ENCODE measurements at regions not wholly inside any gene's neighbourhood (a gene's known extent, or its start where the extent isn't known, plus 50 kb on each side); places are given as distances from the start of the nearest gene placed in this dataset.
"Not testable (repeated sequence)": the region's sequence is repeated elsewhere in the genome, so short reads cannot be mapped to it uniquely, and the experiment has no call there.

DNA sequence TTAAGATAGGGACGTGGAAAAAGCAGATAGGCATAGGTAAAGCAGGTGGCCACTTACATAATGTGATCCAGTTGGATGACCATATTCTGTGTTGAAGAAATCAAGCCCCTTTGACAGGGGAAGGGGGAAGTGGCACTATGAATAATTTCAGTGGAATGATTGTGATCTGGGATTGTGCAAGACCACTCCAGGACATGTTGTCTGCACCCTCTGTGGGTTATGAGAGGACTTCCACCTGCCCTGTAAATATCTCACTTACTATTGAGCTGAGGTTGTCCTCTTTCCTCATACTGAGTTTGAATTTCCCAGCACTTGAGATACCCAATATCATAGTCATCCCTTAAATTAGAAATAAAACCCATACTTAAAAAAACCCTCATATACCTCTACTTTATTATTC is 220.7 kb downstream of the IRS1 start:
- DNase-seq (ENCODE audit: low spot score) = no peak

DNA sequence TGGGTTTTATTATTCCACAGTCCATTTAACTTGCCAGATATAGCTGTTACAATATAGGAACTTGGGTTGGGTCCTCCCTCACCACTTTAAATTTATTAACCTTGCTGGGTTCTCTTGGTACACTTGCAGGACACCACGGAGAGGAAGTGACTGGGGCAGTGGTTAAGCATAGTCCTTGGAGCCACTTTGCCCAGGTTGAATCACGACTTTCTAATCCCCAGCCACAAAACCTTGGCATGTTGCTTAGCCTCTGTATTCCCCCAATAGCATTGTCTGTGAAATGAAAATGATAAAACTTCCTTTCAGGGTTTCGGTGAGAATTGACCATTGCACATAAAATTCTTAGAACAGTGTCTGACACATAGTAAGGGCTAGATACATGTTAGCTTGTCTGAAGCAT is 221.2 kb downstream of the IRS1 start:
- no peak for DNase-seq (ENCODE audit: low spot score)

DNA sequence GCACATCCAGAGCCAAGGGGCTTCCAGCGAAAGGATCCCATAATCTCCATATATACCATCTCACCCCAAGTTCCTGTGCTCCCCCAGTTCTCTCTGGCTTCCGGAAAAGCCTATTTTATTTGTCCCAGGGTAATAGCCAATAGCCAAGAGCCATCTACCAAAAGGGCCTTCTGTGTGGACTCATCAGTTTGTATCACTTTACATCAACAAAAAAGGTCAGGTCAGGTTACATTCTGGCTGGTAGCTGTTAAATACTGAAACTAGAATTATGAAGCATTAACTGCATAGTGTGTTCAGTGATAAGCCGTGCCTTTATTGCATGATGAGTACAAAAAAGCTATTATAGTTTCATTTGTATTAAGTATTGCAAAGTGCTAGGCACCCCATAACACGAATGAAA is 223.7 kb downstream of the IRS1 start:
- DNase-seq (ENCODE audit: low spot score) = no peak

DNA sequence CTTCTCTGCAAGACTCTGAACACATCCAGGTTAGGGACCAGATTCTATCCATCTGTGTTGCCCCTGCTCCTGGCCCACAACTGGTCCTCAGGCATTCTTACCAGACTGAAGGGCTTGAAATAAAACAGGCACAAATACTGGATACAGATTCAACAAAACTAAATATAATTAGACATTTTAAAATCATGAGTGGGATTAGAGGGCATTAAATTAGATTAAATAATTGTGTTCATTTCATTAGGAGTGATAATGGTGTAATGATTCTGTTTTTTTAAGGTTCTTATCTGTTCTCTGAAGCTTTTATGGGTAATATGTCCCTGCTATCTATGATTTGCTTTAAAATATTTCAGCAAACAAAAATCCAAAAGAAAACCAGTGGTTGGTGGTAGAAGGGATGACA is 226.5 kb downstream of the IRS1 start:
- no peak for DNase-seq (ENCODE audit: low spot score)

DNA sequence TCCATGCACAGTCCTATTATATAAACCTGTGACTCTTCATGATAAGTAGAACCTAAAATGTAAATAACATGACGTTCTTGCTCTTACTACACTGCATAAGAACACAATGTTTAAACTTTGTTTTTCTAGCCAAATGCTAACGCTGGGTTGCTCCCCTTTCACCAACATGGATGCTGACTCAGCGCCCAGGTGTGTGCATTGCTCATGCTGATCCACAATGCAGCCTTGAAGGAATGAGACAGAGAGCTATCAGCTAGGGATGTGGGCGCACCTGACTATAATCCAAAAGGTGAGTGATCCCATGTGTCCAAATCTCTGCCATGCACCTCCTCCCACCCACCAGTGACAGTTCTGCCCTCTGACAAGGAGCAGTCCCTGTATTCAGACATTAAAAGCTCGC is 235.0 kb downstream of the IRS1 start:
- DNase-seq (ENCODE audit: low spot score) = no peak

DNA sequence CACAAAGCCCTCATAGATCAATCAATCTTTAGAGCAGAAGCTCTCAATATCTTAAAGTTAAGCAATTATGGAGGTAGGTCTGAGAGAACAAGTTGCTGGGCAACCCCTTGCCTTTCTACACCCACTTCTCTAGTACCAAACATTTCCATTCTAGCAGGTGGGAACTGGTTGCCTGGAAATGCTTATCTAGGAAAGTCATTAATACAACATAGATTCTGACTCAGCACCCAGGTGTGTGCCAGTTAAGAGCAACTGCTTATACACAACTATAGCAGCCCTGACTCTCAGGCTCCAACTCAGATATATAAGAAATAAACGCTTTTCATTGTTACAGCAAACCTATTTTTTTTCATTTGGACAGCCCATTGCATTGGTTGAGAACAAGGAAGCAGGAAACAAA is 237.7 kb downstream of the IRS1 start:
- no peak for DNase-seq (ENCODE audit: low spot score)

DNA sequence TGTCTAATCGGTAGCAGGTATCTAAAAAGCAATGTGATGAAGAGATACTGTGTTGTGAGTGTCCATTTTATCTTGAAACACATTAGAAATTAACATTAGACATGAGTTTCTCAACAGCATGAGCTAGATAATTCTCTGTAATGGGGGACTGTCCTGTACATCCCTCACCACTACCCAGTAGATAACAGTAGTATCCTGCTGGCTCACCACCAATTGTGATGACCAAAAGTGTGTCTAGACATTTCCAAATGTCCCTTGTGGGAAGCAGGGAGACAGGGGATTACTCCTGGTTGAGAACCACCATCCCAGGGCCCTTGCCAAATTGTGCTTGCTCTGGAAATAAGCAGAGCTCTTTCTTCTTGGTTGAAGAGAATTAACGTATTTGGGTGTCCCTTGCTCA is 239.3 kb downstream of the IRS1 start:
- DNase-seq (ENCODE audit: low spot score) = no peak

DNA sequence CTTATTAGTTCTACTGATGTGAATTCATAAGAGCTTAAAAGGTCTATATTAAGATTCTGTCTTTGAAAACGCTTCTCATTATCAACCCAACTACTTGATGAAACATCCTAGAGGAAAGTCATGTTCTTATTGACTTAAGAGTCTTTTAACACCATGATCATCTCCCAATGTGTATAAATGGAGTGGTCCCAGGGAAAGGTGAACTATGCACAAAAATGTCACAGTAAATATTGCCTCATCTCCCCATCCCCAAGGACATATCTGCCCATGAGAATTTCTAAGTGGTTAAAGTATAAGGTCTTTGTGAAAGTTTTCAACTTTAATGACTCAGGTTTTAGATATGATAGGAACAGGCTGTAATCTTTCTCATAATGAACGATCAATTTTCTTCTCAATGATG is 240.1 kb downstream of the IRS1 start:
- no peak for DNase-seq (ENCODE audit: low spot score)

DNA sequence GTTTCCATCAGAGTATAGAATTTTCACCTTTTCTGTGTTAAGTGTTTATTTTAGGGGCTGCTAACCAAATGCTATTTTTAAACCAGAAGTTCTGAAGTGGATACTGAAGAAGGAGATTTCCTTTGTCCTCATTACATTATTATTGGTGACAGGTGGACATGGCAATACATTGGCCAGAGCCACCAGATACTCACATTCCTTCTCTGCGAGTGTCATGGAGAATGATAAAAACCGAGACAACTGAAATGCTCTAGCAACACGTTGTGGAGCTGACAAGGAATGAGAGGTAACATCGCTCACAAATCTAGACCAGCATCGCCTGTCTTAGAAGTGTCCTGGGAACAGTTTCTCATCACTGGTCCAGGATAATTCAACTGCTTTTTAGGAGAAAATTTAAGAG is 241.2 kb downstream of the IRS1 start:
- DNase-seq (ENCODE audit: low spot score) = no peak

DNA sequence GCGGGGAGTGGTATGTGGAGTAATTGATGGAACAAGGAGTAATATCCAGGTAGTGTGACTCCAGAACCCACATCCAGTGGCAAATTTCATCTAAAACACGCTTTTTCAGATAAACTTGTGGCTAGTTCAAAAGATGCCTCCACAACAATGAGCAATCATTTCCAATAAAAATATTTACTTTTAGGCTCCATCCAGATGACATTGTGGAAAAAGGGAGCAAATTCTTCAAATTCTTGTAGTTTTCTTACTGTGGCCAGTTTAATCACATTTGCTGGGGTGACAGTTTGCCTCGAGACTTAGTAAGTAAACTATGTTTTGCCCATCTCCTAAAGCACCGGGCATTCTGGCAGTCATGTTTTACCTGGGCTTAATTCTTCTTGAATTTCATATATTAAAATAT is 243.6 kb downstream of the IRS1 start:
- no peak for DNase-seq (ENCODE audit: low spot score)

DNA sequence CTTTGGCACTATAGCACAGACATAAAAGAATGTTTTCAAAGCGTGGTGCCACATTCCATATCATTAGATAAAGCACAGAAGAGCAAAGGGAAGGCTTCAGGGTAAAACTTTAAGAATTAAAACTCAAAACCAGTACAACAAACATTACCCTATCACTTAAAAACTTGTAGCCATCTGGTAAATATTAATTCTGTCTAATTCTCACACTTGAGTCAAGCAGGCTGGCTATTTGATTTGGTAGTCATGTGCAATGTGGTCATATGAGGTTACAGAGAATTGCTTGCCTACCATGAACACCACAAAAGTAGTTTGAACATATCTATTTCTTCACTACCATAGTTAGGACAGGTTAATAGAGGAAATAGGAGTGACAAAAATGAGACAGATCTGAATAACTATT is 244.9 kb downstream of the IRS1 start:
- DNase-seq (ENCODE audit: low spot score) = no peak

DNA sequence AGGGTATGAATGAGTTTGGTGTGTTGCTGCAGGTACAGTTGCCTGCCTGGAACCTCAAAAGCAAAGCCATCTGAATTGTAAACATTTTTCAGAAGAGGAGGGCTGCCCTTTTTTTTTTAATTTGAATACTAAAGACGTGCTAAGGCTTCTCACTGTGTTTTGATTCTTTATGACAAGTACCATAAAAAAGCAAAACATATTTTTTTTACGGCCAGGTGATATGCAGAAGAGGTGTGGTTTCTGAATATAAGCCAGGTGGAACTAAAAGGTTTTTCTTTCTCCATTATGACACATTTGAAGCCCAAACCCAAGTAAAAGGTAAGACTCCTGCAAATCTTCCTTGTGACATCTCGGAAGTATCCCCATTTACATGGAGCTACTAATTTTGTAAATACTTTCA is 246.3 kb downstream of the IRS1 start:
- no peak for DNase-seq (ENCODE audit: low spot score)

DNA sequence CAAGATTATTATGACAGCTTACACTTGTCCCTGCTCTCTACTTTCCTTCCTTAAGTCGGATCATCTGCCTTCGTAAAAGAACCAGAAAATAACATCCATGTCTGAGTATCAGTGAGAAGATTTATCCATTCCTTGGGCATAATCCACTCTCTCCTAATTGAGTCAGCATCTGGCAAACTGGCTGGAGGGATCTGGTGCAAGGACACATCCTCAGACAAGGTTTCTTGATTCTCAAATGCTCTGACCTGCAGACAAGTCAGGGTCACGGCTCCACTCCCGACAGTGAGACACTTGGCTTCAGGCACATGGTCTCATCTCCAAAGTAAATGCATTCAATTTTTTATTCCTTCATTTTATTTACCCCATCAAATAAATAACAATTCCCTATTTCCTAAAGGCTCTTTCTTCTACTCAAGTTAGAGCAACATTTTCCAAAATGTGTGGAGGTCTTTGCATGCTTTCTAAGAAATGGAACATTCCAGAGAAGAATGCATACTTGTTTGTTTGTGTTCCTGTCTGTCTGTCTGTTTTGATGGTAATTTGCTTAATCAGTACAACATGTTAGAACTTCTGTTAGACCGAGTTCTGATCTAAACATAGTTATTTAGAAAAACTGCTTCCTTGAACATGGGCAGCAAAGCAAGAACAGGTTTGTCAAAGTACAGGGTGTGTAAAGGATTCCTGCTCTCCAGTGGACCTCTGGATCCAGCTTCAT is 246.9 kb downstream of the IRS1 start:
- DNase-seq (ENCODE audit: low spot score) = no peak

DNA sequence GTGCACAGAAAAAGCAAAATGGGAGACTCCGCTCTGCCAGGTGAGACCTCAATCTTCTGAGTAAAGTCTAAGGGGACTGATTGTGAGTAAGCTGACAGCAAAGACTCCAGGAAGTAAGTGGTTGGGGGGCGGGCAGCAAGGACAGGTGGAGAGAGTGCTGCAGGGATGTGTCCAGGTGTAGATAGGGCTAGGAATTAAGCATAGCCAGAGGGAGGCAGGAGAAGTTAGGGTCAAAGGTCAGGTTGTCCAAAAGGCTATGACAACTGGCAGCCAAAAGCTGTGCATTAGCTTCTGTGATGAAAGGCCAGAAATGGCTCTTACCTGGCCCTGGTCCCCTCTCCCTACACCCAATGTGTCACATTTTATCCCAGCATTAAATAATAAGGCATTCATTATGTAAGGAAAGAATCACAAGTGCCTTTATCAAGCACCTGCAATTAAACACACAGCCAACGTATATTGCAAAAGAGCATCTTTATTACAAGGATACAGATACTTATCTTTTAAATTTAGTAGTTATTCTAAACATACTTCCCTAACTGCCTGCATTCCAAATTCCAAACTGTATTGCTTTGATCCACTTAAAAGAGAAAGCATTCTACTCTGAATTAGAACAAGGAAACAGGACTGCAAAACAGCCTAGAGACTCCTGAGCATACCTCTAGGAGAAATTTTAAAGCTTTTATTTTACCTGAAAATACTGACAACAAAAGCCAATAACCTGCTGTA is 247.9 kb downstream of the IRS1 start:
- DNase-seq (ENCODE audit: low spot score) = no peak

DNA sequence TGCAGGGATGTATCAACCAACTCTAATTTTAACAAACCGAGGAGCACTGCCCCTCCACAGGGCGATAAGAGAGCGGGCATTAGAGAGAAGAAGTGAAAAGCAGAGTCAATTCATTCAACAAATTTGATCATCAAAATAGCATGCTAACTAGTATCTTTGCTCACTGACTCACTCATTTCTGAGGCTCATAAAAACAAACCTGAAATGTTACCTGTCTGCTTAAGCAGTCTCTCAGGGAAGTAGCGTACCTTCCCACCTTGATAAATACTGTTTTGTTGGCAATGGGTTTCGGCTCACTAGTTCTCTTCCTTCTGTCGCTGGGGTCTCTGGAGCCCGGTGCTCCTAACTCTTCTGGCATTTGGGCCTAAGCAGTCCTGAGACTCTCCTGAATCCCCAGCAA is 248.8 kb downstream of the IRS1 start:
- no peak for DNase-seq (ENCODE audit: low spot score)

DNA sequence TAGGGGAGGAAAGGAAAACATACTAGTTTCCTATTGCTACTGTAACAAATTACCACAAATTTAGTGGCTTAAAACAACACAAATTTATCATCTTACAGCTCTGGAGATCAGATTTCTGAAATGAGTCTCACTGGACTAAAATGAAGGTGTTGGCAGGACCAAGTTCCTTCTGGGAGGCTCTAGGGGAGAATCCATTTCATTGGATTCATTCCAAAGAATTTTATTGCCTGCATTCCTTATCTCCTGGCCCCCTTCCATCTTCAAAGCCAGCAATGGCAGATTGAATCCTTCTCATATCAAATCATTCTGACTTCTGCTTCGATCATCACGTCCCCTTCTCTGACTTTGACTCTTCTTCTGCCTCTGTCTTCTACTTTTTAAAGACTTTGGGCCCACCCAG is 250.9 kb downstream of the IRS1 start:
- DNase-seq (ENCODE audit: low spot score) = no peak

DNA sequence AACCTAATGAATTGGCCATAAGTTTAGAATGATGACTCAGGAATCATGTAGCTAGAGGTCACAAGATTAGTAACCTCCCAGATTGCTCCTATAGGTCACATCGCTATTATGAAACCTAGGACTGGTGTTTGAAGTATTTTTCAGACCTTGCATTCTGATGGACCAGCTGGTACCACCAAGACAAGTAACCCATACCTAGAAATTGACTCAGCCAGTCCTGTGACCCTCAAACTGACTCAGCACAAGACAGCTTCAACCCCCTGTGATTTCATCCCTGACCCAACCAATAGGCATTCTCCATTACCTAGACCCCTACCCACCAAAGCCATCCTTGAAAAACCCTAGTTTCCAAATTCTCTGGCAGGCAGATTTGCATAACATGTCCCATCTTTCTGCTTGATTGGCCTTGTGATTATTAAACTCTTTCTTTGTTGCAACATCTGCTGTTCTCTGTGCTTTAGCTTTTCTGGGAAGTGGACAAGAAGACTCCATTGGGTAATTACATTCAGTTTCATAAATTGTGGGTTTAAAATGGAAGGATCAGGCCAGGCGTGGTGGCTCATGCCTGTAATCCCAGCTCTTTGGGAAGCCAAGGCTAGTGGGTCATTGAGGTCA is 254.9 kb downstream of the IRS1 start:
- DNase-seq (ENCODE audit: low spot score) = no peak

DNA sequence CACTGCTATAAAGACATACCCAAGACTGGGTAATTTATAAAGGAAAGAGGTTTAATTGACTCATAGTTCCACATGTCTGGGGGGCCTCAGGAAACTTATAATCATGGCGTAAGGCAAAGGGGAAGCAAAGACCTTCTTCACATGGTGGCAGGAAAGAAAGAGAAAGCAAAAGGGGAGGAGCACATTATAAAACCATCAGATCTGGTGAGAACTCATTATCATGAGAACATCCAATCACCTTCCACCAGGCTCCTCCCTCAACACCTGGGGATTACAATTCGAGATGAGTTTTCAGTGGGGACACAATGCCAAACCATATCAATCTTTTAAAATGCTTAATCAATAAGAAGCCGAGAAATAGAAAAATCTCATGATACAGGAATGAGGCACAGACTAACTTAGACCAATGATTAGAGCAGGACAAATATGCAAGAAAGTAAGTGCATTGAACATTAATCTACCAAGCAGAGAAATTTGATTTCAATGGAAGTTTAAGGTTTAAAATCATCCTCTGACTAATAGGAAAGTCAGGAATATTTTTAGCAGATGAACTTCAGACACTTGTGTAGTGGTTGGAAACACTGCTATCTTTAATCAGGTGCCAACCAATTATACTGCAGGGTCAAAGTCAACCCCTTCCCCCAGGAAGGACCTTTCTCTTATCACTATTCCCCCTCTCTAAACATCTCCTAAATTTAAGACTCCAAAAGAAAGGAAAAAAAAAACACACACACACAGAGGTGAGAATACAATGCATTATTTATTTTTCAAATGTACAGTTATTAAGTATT is 259.2 kb downstream of the IRS1 start:
- DNase-seq (ENCODE audit: low spot score) = no peak

DNA sequence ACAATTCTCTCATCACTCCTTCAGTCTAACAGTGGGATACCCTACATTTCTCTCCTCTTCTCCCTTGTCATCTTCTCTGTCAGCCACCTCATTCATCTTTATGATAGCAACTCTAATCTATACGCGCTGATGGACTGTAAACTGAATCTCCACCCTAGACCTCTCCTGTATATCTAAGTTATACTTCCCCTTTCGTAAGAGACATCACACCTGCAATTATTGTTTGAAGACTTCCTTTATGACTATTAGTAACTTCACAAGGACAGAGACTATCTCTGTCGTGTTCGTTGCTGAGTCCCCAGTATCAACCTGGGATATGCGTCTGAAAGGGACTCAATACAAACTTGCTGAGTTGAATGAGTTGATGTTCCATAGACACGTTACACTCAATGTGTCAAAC is 263.2 kb downstream of the IRS1 start:
- no peak for DNase-seq (ENCODE audit: low spot score)

DNA sequence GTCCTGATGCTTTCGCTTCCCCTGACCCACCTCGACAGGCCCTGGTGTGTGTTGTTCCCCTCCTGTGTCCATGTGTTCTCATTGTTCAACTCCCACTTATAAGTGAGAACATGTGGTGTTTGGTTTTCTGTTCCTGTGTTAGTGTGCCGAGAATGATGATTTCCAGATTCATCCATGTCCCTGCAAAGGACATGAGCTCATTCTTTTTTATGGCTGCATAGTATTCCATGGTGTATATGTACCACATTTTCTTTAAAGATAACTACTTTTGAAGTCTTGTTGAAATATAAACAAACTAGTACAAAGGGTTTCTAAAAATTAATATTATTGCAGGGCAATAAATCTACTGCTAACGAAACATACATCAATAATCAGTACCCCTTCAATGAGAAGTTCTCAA is 266.6 kb downstream of the IRS1 start:
- DNase-seq (ENCODE audit: low spot score) = not testable (repeated sequence)

DNA sequence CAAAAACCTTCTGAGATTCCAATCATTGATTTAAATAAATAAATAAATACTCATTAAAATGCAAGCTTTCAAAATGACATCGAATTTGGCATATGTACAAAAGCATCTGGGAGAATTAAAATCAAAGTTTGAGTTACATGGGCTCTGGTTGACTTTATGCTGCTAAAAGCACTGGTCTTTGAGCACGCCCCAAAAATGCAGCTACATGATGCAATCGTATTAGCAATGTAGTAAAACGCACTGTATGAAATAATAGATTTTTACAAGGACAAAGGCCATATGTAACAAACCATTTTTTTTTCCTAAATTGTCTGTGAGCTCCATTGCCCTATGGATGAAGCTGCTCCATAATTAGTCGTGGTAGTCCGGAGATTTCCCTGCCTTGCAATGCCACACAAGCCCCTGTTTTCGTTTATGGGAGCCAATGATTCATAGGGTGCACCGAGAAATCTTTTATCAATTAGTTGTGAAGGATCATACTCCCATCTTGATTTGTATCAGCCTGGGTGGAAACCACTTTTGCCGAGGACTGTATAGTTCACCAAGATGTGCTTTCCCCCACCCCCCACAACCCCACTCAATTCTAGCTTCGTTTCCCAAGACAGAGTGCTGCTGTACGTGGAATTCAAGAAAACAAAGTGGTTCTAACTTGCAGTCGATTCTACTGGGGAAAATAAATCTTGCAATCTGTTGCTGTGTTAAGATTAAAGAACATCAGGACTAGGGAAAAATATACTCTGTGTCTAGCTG is 268.4 kb downstream of the IRS1 start:
- DNase-seq (ENCODE audit: low spot score) = no peak

DNA sequence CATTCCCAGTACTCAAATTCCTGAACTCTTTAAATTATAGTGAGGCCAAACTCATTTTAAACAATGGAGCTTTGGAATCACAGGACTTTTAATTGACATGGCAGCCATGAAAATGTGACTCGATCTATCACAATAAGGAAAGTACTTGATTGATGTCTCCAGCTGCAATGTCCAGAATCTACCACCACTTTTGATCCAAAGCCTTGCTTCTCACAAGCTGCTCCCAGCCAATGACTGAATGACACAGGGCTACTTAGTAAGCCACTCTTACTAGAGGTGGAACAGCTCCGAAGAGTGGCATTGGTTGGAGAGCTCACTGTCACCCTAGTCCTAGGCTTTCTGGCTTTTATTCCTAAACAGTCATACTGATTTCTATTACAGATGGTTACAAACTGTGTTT is 270.1 kb downstream of the IRS1 start:
- DNase-seq (ENCODE audit: low spot score) = no peak
